ENCODE measurements at regions not wholly inside any gene's neighbourhood (a gene's known extent, or its start where the extent isn't known, plus 50 kb on each side); places are given as distances from the start of the nearest gene placed in this dataset.

- DNase-seq (ENCODE audit: low read depth), result no peak
- no peak for TF ChIP-seq CTCF (IDR thresholded peaks at IDR 0.05; ENCODE audit: insufficient read depth, low read depth, low read length, missing control alignments)
Observed at GRCh38 chr5:159713773-159714172, 202.5 kb upstream of the ADRA1B start.

GRCh38 chr5:159725475-159725874 is 190.8 kb upstream of the ADRA1B start:
- DNase-seq (ENCODE audit: low read depth), result no peak

More at GRCh38 chr5:159713773-159714172, 202.5 kb upstream of the ADRA1B start:
- no peak overlapping the region for H3K4me3 ChIP-seq (ENCODE audit: low read length)

GRCh38 chr5:159727167-159727566 is 189.1 kb upstream of the ADRA1B start:
- no peak for DNase-seq (ENCODE audit: low read depth)
- H3K4me3 ChIP-seq (ENCODE audit: low read length), result no peak overlapping the region
- TF ChIP-seq CTCF (IDR thresholded peaks at IDR 0.05; ENCODE audit: insufficient read depth, low read depth, low read length, missing control alignments), result no peak

More at GRCh38 chr5:159725475-159725874, 190.8 kb upstream of the ADRA1B start:
- no peak overlapping the region for H3K4me3 ChIP-seq (ENCODE audit: low read length)
- TF ChIP-seq CTCF (IDR thresholded peaks at IDR 0.05; ENCODE audit: insufficient read depth, low read depth, low read length, missing control alignments), result no peak

GRCh38 chr5:159730285-159730684 is 186.0 kb upstream of the ADRA1B start:
- DNase-seq (ENCODE audit: low read depth), result no peak
- no peak overlapping the region for H3K4me3 ChIP-seq (ENCODE audit: low read length)
- TF ChIP-seq CTCF (IDR thresholded peaks at IDR 0.05; ENCODE audit: insufficient read depth, low read depth, low read length, missing control alignments), result no peak

- no peak overlapping the region for H3K4me3 ChIP-seq (ENCODE audit: low read length)
- no peak for DNase-seq (ENCODE audit: low read depth)
- TF ChIP-seq CTCF (IDR thresholded peaks at IDR 0.05; ENCODE audit: insufficient read depth, low read depth, low read length, missing control alignments), result no peak
Observed at GRCh38 chr5:159732220-159732619, 184.1 kb upstream of the ADRA1B start.

GRCh38 chr5:159734366-159734765 is 181.9 kb upstream of the ADRA1B start:
- no peak for TF ChIP-seq CTCF (IDR thresholded peaks at IDR 0.05; ENCODE audit: insufficient read depth, low read depth, low read length, missing control alignments)
- DNase-seq (ENCODE audit: low read depth), result no peak
- no peak overlapping the region for H3K4me3 ChIP-seq (ENCODE audit: low read length)

GRCh38 chr5:159735036-159735435 is 181.2 kb upstream of the ADRA1B start:
- no peak for DNase-seq (ENCODE audit: low read depth)
- no peak overlapping the region for H3K4me3 ChIP-seq (ENCODE audit: low read length)
- no peak for TF ChIP-seq CTCF (IDR thresholded peaks at IDR 0.05; ENCODE audit: insufficient read depth, low read depth, low read length, missing control alignments)
